Osteocyte (in vitro differentiated cells): ENCODE measurements at regions not wholly inside any gene's neighbourhood (a gene's known extent, or its start where the extent isn't known, plus 50 kb on each side); places are given as distances from the start of the nearest gene placed in this dataset.

Experiments used
- DNase-seq: peaks from one replicate; pipeline ENCODE4 v3.0.0; 2021; ENCODE audit warnings: mixed read lengths; ENCODE audit not compliant: unreplicated experiment; ENCODE audit errors: extremely low spot score
- H3K27ac Mint-ChIP-seq: one replicate; pipeline ENCODE4 v1.8.0; 2021; ENCODE audit warnings: mild to moderate bottlenecking, mixed read lengths; ENCODE audit not compliant: unreplicated experiment
- H3K27me3 Mint-ChIP-seq: one replicate; pipeline ENCODE4 v1.8.0; 2021; ENCODE audit warnings: mixed read lengths; ENCODE audit not compliant: unreplicated experiment
- H3K36me3 Mint-ChIP-seq: one replicate; pipeline ENCODE4 v1.8.0; 2021; ENCODE audit warnings: mixed read lengths; ENCODE audit not compliant: unreplicated experiment
- H3K4me1 Mint-ChIP-seq: one replicate; pipeline ENCODE4 v1.8.0; 2021; ENCODE audit warnings: mixed read lengths; ENCODE audit not compliant: unreplicated experiment
- H3K4me3 Mint-ChIP-seq: one replicate; pipeline ENCODE4 v1.8.0; 2021; ENCODE audit warnings: mild to moderate bottlenecking, moderate library complexity, mixed read lengths; ENCODE audit not compliant: unreplicated experiment
- H3K9me3 Mint-ChIP-seq: one replicate; pipeline ENCODE4 v1.8.0; 2021; ENCODE audit warnings: mixed read lengths; ENCODE audit not compliant: unreplicated experiment
- TF ChIP-seq, protein P1 (sequence below): fragments of 200-600 bp; sonication (generic); IDR thresholded peaks from 2 replicates; pipeline ENCODE4 v1.5.0; 2021; ENCODE audit warnings: antibody characterized with exemption, mild to moderate bottlenecking, moderate library complexity

DNA sequence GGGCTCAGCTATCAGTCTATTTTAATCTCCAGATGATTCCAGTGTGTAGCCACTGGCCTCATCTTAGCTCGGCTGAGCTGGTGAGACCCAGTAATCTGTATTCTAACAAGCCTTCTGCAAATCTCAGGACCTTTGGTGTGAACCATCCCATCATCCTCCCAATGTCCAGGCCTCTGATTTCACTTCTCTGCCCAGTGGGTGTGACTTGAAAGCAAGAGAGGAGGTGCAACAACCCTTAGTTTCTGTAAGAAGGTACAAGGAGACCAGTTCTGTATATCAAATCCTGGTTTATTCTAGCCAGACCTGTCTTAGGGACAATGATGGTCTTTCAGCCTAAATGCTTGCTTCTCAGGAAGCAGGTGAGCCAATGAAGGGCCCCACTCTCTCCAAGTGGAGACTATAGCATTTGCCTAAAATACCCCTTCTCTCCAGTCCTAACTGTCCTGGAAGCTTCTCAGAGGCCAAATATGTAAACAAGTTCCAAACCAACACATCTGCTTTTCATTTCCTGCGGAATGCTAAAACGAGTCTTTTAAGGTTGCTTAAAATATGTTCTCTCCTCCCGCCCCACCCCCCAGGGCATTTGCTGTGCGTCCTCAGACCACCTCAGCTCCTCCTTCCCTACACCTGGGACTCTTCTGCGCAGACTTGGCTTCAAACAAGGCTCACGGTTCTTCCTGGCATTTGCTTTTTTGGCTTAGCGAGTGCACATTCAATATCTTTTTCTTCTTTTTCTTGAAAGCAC lies 78.4 kb upstream of the FUT8 start:
- TF ChIP-seq, protein P1, sequence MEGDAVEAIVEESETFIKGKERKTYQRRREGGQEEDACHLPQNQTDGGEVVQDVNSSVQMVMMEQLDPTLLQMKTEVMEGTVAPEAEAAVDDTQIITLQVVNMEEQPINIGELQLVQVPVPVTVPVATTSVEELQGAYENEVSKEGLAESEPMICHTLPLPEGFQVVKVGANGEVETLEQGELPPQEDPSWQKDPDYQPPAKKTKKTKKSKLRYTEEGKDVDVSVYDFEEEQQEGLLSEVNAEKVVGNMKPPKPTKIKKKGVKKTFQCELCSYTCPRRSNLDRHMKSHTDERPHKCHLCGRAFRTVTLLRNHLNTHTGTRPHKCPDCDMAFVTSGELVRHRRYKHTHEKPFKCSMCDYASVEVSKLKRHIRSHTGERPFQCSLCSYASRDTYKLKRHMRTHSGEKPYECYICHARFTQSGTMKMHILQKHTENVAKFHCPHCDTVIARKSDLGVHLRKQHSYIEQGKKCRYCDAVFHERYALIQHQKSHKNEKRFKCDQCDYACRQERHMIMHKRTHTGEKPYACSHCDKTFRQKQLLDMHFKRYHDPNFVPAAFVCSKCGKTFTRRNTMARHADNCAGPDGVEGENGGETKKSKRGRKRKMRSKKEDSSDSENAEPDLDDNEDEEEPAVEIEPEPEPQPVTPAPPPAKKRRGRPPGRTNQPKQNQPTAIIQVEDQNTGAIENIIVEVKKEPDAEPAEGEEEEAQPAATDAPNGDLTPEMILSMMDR = no peak
- Mint-ChIP-seq H3K27ac (peak overlapping the region; percentile 68), H3K9me3 (no peaks in the 10 kb centered on the region), H3K27me3 (no peaks in the 10 kb centered on the region), H3K4me3 (no peak overlapping the region), H3K36me3 (no peaks in the 10 kb centered on the region), H3K4me1 (peaks cover 23% of the 10 kb centered on the region)
- DNase-seq = no peak

DNA sequence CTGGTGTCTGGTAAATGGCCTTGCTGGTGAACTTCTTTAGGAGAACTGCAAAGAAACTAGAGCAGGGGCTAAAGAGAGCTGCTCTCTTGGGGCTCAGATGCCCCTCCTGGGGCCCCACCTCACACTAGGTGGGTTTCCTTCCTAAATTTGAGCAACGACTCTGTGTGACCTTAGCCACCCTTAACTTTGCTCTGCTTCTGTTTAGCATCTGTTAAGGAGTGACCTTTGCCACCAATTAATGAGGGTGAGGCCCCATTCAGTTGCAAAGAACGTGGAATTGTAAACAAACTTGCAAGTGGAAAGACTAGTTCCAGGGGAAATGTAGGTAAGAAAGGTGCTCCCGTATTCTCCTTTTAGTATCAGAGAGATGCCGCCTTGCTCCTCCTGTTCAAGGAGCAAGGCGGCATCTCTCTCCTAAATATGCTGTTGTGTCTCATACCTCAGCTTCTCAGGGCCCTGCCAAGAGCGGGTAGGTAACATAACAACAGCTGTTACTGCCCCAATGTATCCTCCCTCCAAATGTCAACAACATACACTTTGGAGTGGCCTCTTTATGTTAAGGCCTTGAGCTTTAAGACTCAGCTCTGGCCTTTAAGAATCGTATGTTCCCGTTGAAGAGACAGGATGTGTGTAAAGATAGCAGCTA lies 77.6 kb upstream of the FUT8 start:
- TF ChIP-seq, protein P1 = no peak
- no peak for DNase-seq
- no peaks in the 10 kb centered on the region for H3K27me3 Mint-ChIP-seq
- no peaks in the 10 kb centered on the region for H3K36me3 Mint-ChIP-seq
- H3K9me3 Mint-ChIP-seq = no peaks in the 10 kb centered on the region
- H3K4me1 Mint-ChIP-seq = peaks cover 23% of the 10 kb centered on the region
- no peak overlapping the region for H3K4me3 Mint-ChIP-seq
- H3K27ac Mint-ChIP-seq = peak overlapping the region; percentile 68

DNA sequence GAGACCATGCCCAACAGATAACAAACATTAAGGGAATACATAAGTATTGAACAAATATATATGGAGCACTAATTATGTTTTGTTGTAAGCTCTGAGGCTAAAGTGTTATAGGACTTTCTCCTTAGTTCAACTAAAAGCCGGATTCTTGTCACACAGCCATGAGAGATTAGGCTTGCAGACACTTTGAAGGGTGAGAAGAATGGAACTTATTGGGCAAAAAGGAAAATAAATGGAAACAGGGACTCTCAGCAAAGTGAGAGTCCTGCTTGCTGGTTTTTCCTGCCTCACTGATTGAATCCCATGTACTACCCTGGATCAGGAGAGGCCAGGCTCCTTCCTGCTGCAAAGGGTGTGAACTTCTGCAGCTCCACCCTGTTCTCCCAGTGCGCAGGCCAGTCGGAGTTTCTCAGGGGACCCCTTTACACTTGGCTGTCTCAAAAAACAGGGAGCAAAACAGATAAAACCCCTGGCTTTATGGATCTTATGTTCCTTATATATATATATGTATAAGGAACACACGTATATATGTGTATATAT lies 77.1 kb upstream of the FUT8 start:
- Mint-ChIP-seq H3K4me1 (peaks cover 22% of the 10 kb centered on the region), H3K4me3 (no peak overlapping the region), H3K9me3 (no peaks in the 10 kb centered on the region), H3K27ac (no peak overlapping the region), H3K36me3 (no peaks in the 10 kb centered on the region), H3K27me3 (no peaks in the 10 kb centered on the region)
- no peak for DNase-seq
- TF ChIP-seq, protein P1 = no peak

DNA sequence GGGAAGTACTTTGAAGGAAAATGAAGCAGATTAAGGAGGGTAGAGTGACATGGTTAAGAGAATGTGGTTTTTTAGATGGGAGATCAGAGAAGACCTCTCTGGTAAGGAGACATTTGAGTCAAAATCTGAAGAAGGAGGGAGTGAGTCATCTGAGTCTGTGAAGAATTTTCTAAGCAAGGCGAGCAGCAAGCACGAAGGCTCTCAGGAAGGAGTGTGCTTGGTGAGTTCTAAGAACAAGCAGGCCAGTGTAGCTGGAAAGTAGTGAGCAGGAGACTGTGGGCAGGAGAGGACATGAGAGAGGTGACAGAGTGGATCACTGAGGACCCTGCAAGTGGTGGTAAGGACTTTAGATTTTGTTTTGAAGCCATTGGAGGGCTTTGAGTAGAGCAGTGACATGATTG lies 76.3 kb upstream of the FUT8 start:
- Mint-ChIP-seq H3K27me3 (no peaks in the 10 kb centered on the region), H3K9me3 (no peaks in the 10 kb centered on the region), H3K27ac (no peak overlapping the region), H3K4me3 (no peak overlapping the region), H3K4me1 (peaks cover 21% of the 10 kb centered on the region), H3K36me3 (no peaks in the 10 kb centered on the region)
- DNase-seq = no peak
- TF ChIP-seq, protein P1 = no peak

DNA sequence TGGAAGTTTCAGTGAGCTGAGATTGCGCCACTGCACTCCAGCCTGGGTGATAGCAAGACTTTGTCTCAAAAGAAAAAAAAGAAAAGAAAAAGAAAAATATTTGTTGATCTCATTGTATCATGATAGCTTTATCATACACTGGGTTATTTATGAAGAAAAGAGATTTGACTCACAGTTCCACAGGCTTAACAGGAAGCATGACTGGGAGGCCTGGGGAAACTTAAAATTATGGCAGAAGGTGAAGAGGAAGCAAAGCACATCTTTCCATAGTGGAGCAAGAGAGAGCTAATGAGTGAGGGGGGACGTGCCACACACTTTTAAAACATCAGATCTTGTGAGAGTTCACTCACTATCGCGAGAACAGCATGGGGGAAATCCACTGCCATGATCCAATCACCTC lies 72.7 kb upstream of the FUT8 start:
- Mint-ChIP-seq H3K9me3 (no peaks in the 10 kb centered on the region), H3K27me3 (peaks cover 2% of the 10 kb centered on the region), H3K36me3 (no peaks in the 10 kb centered on the region), H3K27ac (no peak overlapping the region), H3K4me3 (no peak overlapping the region), H3K4me1 (peaks cover 10% of the 10 kb centered on the region)
- TF ChIP-seq, protein P1 = no peak
- no peak for DNase-seq
